ENCODE measurements at regions not wholly inside any gene's neighbourhood (a gene's known extent, or its start where the extent isn't known, plus 50 kb on each side); places are given as distances from the start of the nearest gene placed in this dataset.

- TF ChIP-seq ZNF792 (tag by site-specific recombination; IDR thresholded peaks at IDR 0.05) (no peak), ZNF488 (tag by site-specific recombination; IDR thresholded peaks at IDR 0.05) (no peak), ZNF132 (tag by site-specific recombination; IDR thresholded peaks at IDR 0.05; ENCODE audit: borderline replicate concordance) (no peak), TCF7L2 (IDR thresholded peaks at IDR 0.05; ENCODE audit: borderline replicate concordance, low read depth, low read length) (no peak), ZNF513 (tag by site-specific recombination; IDR thresholded peaks at IDR 0.05) (no peak), KLF7 (tag by site-specific recombination; IDR thresholded peaks at IDR 0.05; ENCODE audit: borderline replicate concordance) (no peak), ZNF639 (tag by site-specific recombination; IDR thresholded peaks at IDR 0.05) (no peak)
These were observed 403.4 kb upstream of the NR3C2 start (continued) for GRCh38 chr4:148845609-148846008.

- TF ChIP-seq ZSCAN5A (tag by site-specific recombination; IDR thresholded peaks at IDR 0.05) (no peak), WT1 (tag by site-specific recombination; IDR thresholded peaks at IDR 0.05) (no peak), ZSCAN30 (tag by site-specific recombination; IDR thresholded peaks at IDR 0.05) (no peak), ZNF610 (tag by site-specific recombination; IDR thresholded peaks at IDR 0.05; ENCODE audit: borderline replicate concordance) (no peak), KLF17 (tag by site-specific recombination; IDR thresholded peaks at IDR 0.05) (no peak), ZFHX2 (tag by site-specific recombination; conservative IDR thresholded peaks at IDR 0.05) (no peak), MEIS1 (CRISPR knock-in tag; IDR thresholded peaks at IDR 0.05; ENCODE audit: borderline replicate concordance) (no peak), ZNF513 (tag by site-specific recombination; IDR thresholded peaks at IDR 0.05) (no peak), ZXDB (tag by site-specific recombination; IDR thresholded peaks at IDR 0.05) (no peak), ZBTB7A (tag by site-specific recombination; IDR thresholded peaks at IDR 0.05; ENCODE audit: low read depth) (no peak), ZNF10 (tag by site-specific recombination; IDR thresholded peaks at IDR 0.05) (no peak), BCL6B (tag by site-specific recombination; IDR thresholded peaks at IDR 0.05) (no peak)
- Histone ChIP-seq H3K4me1 (ENCODE audit: control insufficient read depth, insufficient read depth, low read length) (no peaks in the 10 kb centered on the region), H3K9me3 (ENCODE audit: control insufficient read depth, insufficient read depth, low read depth, low read length) (no peaks in the 10 kb centered on the region), H3K4me3 (ENCODE audit: low read depth, low read length) (no peak overlapping the region), H3K36me3 (ENCODE audit: control insufficient read depth in 2 of 2, insufficient read depth in 1 of 2, low read length in 2 of 2) (no peaks in the 10 kb centered on the region), H3K27ac (ENCODE audit: extremely low read depth, low read depth, low read length) (no peak overlapping the region)
- POLR2A ChIA-PET = no interaction called here
- CTCF ChIA-PET = no interaction called here
These were observed 401.4 kb upstream of the NR3C2 start for GRCh38 chr4:148843625-148844024.
